ENCODE measurements at regions not wholly inside any gene's neighbourhood (a gene's known extent, or its start where the extent isn't known, plus 50 kb on each side); places are given as distances from the start of the nearest gene placed in this dataset.

- TF ChIP-seq EZH2 (IDR thresholded peaks at IDR 0.05; ENCODE audit: borderline replicate concordance, low read depth, low read length, severe bottlenecking) (no peak), CTCF (IDR thresholded peaks at IDR 0.05; ENCODE audit: borderline replicate concordance, extremely low read depth, low read length, poor library complexity, severe bottlenecking) (no peak)
Observed at GRCh38 chr16:79381603-79382042, 218.9 kb downstream of the MAF start.

Measured in DND-41 (cell line).